ENCODE measurements at regions not wholly inside any gene's neighbourhood (a gene's known extent, or its start where the extent isn't known, plus 50 kb on each side); places are given as distances from the start of the nearest gene placed in this dataset.
"Not testable (repeated sequence)": the region's sequence is repeated elsewhere in the genome, so short reads cannot be mapped to it uniquely, and the experiment has no call there.

DNA sequence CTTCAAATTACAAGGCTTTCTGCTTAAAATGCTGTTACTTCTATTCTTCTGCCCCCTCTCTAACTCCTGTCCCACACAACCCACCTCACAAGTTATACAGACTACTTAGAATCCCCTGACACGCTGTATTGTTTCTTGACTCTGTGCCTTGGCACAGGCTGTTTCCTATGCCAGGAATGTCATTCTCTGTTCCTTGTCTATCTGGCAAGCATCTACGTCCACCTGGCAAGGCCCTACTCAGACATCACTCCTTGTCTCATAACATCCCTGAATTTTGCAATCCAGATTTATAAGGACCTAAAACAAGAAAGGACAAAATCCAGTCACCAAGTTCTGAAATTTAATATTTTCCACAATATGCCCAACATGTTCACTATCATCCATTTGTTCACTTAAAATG, 182.0 kb upstream of the CHRM3 start:
- no peak for DNase-seq

- no peak for DNase-seq
These were observed 188.5 kb upstream of the CHRM3 start for GRCh38 chr1:239197871-239198270.

DNA sequence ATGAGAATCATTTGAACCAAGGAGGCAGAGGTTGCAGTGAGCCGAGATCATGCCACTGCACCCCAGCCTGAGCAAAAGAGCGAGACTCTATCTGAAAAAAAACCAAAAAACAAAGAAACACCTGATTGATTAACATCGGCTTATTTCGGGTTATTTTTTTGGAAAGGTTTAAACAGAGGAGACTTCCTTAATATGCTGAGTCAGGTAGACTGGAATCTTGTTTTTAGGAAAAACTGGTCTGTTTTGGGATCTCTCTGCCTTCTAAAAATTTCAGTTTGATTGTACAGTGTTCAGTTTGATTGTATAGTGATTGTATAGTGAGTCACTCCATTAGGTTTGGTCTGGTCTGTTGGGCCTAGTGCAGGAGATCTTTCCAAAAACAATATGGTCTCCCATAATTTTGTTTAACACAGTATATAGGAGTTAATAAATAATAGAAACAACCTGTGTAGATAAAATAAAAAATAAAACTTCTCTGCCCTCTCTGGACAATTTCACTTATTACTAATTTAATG, 196.3 kb upstream of the CHRM3 start:
- DNase-seq: no peak

DNA sequence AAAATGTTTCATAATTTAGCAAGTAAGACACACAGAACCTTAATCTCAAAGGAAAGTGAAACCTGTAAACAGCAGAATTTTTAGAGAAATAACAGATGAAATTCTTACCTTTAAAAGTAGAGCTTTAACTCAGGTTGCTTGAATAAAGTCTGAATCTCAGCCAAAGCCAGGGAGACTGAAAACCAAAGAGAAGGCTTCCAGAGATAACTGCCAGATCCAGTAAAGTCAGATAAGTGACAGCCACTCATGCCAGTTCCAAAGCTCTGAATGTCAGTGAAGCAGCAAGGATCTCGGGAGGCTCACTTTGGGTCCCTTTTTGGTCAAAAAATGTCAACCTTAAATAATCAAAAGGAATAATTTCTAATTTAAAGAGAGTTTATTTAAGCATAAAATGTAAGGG, 199.9 kb upstream of the CHRM3 start:
- DNase-seq: no peak

DNA sequence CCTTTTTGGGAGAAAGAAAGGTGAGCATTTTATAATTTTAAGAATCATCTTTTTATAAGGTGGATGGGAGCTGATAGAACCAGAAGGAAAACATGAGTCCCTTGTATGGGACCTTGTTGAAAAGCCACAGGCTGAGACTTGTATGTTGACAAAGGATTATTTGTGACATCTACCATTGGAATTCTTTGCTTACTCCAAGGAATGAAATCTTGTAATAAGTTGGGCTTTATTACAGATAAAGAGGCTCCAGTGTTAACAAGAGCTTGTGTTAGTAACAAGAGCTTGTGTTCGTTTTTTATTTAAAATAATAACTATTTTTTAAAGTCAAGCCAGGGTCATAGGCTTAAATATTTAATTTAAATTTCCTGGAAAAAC, 201.1 kb upstream of the CHRM3 start:
- no peak for DNase-seq

GRCh38 chr1:239184561-239185244, 201.7 kb upstream of the CHRM3 start:
- DNase-seq: no peak

DNA sequence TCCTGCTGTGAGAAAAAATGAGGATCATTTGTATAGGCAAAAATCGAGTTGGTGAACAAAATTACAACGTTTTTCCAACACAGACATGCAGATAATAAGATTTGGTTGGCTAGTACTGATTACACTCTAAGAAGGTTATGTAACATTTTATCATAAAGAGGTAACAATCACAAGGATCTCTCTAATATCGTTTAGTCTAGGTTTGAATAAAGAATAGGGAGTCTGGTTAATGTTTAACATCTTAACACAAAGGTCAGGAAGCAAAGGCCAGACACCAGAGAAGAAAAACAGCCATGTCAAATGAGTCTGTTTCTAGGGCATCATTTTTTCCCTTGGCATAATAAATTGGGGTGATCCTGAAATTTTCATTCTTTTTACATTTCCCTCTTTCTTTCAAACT, 207.4 kb upstream of the CHRM3 start:
- no peak for DNase-seq

DNA sequence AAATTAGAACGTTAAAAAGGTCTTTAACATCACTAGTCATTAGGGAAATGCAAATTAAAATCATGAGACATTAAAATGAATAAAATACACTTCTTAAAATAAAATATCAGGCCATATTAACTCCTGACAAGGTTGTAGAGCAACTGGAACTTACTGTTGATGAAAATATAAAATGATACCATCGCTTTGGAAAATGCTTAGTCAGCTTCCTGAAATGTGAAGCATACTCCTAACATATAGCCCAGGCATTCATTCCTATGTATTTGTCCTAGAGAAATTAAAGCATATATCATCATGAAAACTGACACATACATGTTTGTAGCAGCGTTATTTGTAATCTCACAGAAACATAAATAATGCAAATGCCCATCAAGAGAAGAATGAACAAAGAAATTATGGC, 211.5 kb upstream of the CHRM3 start:
- DNase-seq: no peak

DNA sequence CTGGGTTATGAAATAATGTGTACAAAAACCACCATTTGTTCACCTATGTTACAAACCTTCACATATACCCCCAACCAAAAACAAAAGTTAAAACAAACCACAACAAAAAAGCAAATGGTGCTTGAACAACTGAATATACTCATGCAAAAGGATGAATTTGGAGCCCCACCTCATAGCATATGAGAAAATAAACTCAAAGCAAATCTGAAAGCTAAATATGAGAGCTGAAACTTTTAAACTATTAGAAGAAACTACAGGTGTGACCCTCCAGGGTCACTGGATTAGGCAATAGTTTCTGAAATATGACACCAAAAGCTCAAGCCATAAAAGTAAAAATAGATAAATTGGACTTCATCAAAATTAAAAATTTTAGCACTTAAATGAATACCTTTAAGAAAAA, 215.5 kb upstream of the CHRM3 start:
- no peak for DNase-seq

DNA sequence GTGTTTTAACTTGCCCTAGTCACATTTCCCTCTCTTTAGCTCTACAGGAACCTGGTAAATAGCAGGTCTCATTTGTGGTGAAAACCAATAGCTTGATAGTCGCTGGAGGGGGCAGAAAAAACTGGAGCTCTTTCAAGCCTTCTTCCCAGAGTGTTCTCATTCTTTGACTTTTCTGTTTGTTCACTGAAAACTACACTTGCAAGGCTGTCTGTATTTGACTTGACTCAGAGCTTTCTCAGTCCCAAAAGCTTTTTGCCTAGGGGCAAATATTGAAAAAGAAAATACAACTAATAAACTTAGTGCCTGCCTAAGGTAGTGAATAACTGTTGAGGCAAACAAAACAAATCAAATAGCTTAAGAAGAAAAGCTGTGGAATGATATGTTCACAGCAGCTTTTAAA, 217.1 kb upstream of the CHRM3 start:
- DNase-seq: no peak

GRCh38 chr1:239164451-239165180, 221.8 kb upstream of the CHRM3 start:
- no peak for DNase-seq

DNA sequence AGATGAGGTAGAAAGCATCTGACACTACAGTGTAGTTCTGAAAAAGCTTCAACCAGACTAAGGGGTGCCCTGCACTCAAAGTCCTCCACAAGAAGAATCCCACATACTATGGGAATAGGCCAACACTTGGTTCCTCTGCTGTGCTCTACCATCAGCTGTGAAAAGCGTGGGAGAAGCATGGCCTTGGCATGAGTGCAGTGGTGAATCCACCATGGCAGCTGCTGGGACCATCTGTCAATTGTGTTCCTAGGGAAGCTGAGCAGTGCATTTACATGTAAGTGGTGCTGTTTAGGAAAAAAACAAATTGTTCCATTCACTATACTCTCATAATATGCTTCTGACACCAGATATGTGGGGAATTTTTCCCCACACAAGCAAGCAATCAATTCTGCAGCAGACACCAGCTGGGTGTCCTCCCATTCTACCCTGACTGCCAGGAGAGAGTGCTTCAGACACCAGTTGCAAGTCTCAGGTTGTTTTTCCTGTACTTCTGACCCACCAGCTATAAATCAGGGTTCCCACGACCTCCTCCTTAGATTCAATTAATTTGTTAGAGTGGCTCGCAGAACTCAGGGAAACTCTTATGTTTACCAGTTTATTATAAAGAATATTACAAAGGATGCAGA, 230.8 kb upstream of the CHRM3 start:
- DNase-seq: no peak

GRCh38 chr1:239151937-239152336, 234.4 kb upstream of the CHRM3 start:
- no peak for DNase-seq

DNA sequence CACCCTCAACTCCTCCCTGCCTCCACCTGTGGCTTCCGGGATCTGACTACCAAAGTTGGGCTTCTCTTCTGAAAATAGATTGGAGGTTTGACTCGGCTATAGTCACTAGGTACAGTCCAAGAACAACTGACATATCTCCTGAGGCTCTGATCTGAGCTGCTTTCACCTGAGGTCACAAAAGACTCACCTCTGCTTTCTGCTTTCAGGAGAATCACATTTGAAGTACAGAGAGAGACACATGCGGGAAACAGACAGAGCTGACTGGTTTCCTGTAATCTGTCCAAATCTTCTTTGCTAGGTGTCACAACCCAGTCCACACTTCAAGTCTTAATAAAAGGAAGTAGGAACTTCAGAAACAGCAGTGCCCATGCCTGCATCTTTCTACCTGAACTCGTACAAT, 245.4 kb upstream of the CHRM3 start:
- no peak for DNase-seq

DNA sequence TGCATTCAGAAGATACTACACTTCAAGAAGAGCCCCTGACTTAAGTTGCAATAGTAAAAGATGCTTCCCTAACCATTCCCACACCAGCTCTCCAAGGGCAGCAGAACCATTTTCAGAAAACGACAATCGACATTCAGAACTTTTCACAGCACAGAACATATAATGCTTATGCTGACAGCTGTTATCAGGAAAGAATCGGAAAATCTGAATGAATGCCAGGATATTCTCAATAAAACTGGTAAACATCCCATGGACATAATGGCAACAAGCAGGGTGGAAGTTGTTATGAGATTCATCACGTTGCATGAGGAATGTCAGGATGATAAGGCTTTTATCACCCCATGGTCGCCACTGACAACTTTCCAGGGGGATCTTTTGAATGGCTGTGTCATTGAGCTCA, 246.6 kb upstream of the CHRM3 start:
- no peak for DNase-seq

GRCh38 chr1:239128541-239128940, 257.8 kb upstream of the CHRM3 start:
- no peak for DNase-seq

- DNase-seq: no peak
These were observed 259.5 kb upstream of the CHRM3 start for GRCh38 chr1:239126884-239127283.

GRCh38 chr1:239125893-239126292, 260.5 kb upstream of the CHRM3 start:
- no peak for DNase-seq

- peak; percentile 50 for DNase-seq
These were observed 261.3 kb upstream of the CHRM3 start for GRCh38 chr1:239125027-239125426.

GRCh38 chr1:239123260-239123659, 263.1 kb upstream of the CHRM3 start:
- no peak for DNase-seq

GRCh38 chr1:239112101-239112935, 274.1 kb upstream of the CHRM3 start:
- DNase-seq: no peak

GRCh38 chr1:239107676-239108075, 278.7 kb upstream of the CHRM3 start:
- DNase-seq: no peak

DNA sequence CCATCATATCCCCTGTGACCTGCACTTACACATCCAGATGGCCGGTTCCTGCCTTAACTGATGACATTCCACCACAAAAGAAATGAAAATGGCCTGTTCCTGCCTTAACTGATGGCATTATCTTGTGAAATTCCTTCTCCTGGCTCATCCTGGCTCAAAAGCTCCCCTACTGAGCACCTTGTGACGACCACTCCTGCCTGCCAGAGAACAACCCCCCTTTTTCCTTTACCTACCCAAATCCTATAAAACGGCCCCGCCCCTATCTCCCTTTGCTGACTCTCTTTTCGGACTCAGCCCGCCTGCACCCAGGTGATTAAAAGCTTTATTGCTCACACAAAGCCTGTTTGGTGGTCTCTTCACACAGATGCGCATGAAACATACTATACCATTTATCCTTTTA, 279.7 kb upstream of the CHRM3 start:
- DNase-seq: not testable (repeated sequence)

Data from T1000 (cell line).